ENCODE measurements at regions not wholly inside any gene's neighbourhood (a gene's known extent, or its start where the extent isn't known, plus 50 kb on each side); places are given as distances from the start of the nearest gene placed in this dataset.
A peak's percentile ranks its signal among the peaks of the same experiment; 100 is the strongest.

GRCh38 chr6:142561511-142562265, 259.9 kb downstream of the ADGRG6 start:
- no peak for DNase-seq (ENCODE audit: low read depth, low spot score)

GRCh38 chr6:142562865-142563264, 261.1 kb downstream of the ADGRG6 start:
- no peak for DNase-seq (ENCODE audit: low read depth, low spot score)

- DNase-seq (ENCODE audit: low read depth, low spot score), result peak; percentile 70
These were observed 265.0 kb downstream of the ADGRG6 start for GRCh38 chr6:142566628-142567396.

GRCh38 chr6:142567461-142567860, 265.7 kb downstream of the ADGRG6 start:
- no peak for DNase-seq (ENCODE audit: low read depth, low spot score)

GRCh38 chr6:142568857-142569597, 267.2 kb downstream of the ADGRG6 start:
- peak; percentile 58 for DNase-seq (ENCODE audit: low read depth, low spot score)

- peak; percentile 51 for DNase-seq (ENCODE audit: low read depth, low spot score)
These were observed 267.9 kb downstream of the ADGRG6 start for GRCh38 chr6:142569676-142570075.

- peak; percentile 78 for DNase-seq (ENCODE audit: low read depth, low spot score)
These were observed 268.4 kb downstream of the ADGRG6 start for GRCh38 chr6:142570221-142570671.

- no peak for DNase-seq (ENCODE audit: low read depth, low spot score)
These were observed 291.1 kb downstream of the ADGRG6 start for GRCh38 chr6:142592876-142593275.

- DNase-seq (ENCODE audit: low read depth, low spot score), result no peak
These were observed 296.0 kb downstream of the ADGRG6 start for GRCh38 chr6:142597836-142598235.

- no peak for DNase-seq (ENCODE audit: low read depth, low spot score)
These were observed 299.6 kb downstream of the ADGRG6 start for GRCh38 chr6:142601427-142601826.

GRCh38 chr6:142602972-142603371, 301.2 kb downstream of the ADGRG6 start:
- no peak for DNase-seq (ENCODE audit: low read depth, low spot score)

GRCh38 chr6:142605922-142606485, 304.2 kb downstream of the ADGRG6 start:
- peak; percentile 50 for DNase-seq (ENCODE audit: low read depth, low spot score)

GRCh38 chr6:142612956-142613355, 311.1 kb downstream of the ADGRG6 start:
- peak; percentile 56 for DNase-seq (ENCODE audit: low read depth, low spot score)

GRCh38 chr6:142613981-142614380, 312.2 kb downstream of the ADGRG6 start:
- DNase-seq (ENCODE audit: low read depth, low spot score), result no peak

- no peak for DNase-seq (ENCODE audit: low read depth, low spot score)
These were observed 315.4 kb downstream of the ADGRG6 start for GRCh38 chr6:142617158-142617557.

- no peak for DNase-seq (ENCODE audit: low read depth, low spot score)
These were observed 320.0 kb downstream of the ADGRG6 start for GRCh38 chr6:142621822-142622221.

- no peak for DNase-seq (ENCODE audit: low read depth, low spot score)
These were observed 319.8 kb downstream of the HIVEP2 start for GRCh38 chr6:142624978-142625715.

GRCh38 chr6:142627474-142627873, 317.5 kb downstream of the HIVEP2 start:
- no peak for DNase-seq (ENCODE audit: low read depth, low spot score)

- DNase-seq (ENCODE audit: low read depth, low spot score), result no peak
These were observed 313.2 kb downstream of the HIVEP2 start for GRCh38 chr6:142631517-142632385.

GRCh38 chr6:142633317-142633716, 311.7 kb downstream of the HIVEP2 start:
- no peak for DNase-seq (ENCODE audit: low read depth, low spot score)

All from astrocyte of the hippocampus (primary cell).